ENCODE measurements at regions not wholly inside any gene's neighbourhood (a gene's known extent, or its start where the extent isn't known, plus 50 kb on each side); places are given as distances from the start of the nearest gene placed in this dataset.

GRCh38 chr2:234271338-234271737 is 220.8 kb downstream of the SPP2 start:
- no peak for TF ChIP-seq CTCF (IDR thresholded peaks at IDR 0.05)
- no peak for TF ChIP-seq POLR2A (IDR thresholded peaks at IDR 0.05)
- no peak for TF ChIP-seq EP300 (IDR thresholded peaks at IDR 0.05; ENCODE audit: low read depth)
- TF ChIP-seq POLR2AphosphoS5 (IDR thresholded peaks at IDR 0.05), result no peak

Measured in transverse colon (tissue), 4 donors.